Neuron (in vitro differentiated cells): ENCODE measurements at regions not wholly inside any gene's neighbourhood (a gene's known extent, or its start where the extent isn't known, plus 50 kb on each side); places are given as distances from the start of the nearest gene placed in this dataset.

Experiments used
- H2AFZ ChIP-seq: one replicate; pipeline ENCODE4 v1.6.1; 2013; ENCODE audit warnings: low read depth, mild to moderate bottlenecking, inconsistent platforms, low read length, moderate library complexity
- H3K27me3 ChIP-seq: one replicate; pipeline ENCODE4 v1.6.1; 2013; ENCODE audit warnings: low read length; ENCODE audit not compliant: insufficient read depth
- H3K36me3 ChIP-seq: one replicate; pipeline ENCODE4 v1.6.1; 2013; ENCODE audit warnings: low read length; ENCODE audit not compliant: insufficient read depth
- H3K4me1 ChIP-seq: one replicate; pipeline ENCODE4 v1.6.1; 2013; ENCODE audit warnings: low read length; ENCODE audit not compliant: insufficient read depth
- H3K4me3 ChIP-seq: 2 replicates; pipeline ENCODE4 v1.5.1; 2013; ENCODE audit warnings: mild to moderate bottlenecking, low read length, moderate library complexity
- H3K9me3 ChIP-seq: one replicate; pipeline ENCODE4 v1.6.1; 2013; ENCODE audit warnings: low read length

DNA sequence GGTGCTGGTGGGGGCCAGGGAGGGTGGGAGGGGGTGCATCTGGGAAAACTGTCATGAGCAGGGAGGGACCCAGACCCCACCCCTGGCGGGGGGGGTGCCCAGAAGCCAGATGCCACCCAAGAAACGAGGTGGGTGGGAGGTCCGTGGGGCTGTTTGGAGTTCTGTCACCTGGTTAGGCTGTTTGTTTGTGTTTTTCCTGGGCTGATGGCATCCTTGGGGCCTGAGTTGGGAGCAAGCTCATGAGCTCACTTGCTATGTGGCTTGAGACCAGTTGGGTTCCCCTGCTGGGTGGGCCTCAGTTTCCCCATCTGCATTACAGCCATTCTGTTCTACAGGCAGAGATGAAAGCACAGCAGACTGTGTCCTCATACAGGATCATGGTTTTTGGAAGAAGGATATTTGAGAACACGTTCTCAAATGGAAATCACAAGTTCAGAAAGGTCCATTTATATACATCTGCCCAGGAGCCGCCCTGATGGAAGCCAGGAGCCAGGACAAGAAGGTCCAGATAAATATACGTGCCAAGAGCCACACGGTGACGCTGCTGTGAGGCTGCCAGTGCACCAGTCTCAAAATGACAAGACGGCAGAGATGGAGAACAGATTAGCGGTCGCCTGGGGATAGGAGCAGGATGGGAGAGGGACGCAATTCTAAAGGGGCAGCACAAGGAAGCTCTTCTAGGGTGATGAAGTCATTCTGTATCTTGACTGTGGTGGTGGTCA is 312.9 kb downstream of the MN1 start:
- Histone ChIP-seq H3K9me3 (peaks cover 2% of the 10 kb centered on the region), H2AFZ (no peak overlapping the region), H3K27me3 (no peaks in the 10 kb centered on the region), H3K36me3 (no peaks in the 10 kb centered on the region), H3K4me1 (peaks cover 3% of the 10 kb centered on the region), H3K4me3 (no peak overlapping the region)

DNA sequence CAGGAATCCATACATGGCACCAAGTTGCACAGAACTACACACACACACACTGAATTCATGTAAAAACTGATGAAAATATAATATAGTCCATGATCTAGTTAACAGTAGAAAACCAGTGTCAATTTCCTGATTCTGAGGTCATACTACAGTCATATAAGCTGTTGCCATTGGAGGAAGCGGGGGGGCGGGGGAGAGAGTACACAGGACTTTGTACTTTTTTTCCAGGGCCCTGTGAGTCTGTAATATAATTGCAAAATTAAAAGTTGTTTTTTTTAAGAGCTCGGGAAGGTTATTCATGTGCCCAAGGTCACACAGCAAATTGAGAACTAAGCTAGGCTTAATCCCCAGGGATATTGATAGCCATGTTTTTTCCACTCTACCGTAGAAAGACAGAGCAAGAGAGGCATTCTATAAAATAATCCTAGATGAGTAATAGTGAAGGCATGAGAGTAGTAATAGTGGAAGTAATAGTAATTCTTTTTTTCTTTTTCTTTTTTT is 312.3 kb downstream of the MN1 start:
- Histone ChIP-seq H3K27me3 (no peaks in the 10 kb centered on the region), H3K4me1 (peaks cover 9% of the 10 kb centered on the region), H2AFZ (no peak overlapping the region), H3K36me3 (no peaks in the 10 kb centered on the region), H3K9me3 (peaks cover 2% of the 10 kb centered on the region), H3K4me3 (no peak overlapping the region)

DNA sequence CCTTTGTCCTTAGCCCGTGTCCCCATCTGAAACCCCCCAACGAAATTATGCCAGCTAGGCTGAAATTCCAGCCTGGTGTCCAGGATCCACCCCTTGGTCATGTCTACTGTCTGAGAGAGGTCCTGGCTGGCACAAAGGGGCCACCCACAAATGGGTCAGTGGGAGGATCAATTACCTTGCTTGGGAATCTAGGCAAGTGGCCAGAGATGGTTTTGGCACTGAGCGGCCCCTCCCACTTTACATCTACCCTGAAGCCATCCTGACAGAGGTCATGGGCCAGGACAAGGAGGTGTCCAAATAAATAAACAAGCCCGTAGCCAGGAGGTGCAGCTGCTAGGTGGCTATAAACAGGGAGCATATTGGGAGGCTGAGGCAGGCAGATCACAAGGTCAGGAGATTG is 311.5 kb downstream of the MN1 start:
- H2AFZ ChIP-seq, result no peak overlapping the region
- H3K27me3 ChIP-seq, result no peaks in the 10 kb centered on the region
- no peak overlapping the region for H3K4me3 ChIP-seq
- H3K4me1 ChIP-seq, result peaks cover 16% of the 10 kb centered on the region
- H3K9me3 ChIP-seq, result peaks cover 2% of the 10 kb centered on the region
- no peaks in the 10 kb centered on the region for H3K36me3 ChIP-seq

DNA sequence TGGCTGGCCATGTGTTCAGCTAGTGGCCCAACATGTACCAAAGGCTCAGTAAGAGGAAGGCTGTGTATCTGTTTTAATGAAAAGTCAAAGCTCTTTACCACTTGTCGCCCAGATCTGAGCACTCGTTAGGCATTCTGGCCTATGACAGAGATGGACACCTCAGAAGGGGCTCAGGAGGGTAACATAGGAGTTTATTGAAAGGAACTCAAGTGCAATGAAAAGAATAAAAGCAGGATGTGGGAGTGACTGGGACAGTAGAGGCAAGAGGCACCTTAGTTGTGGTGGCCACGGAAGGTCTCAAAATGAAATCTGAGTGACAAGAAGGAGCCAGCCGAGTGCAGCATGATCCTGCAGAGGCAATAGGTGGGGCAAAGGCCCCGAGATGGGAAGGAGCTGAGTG is 309.7 kb downstream of the MN1 start:
- no peak overlapping the region for H3K4me3 ChIP-seq
- no peaks in the 10 kb centered on the region for H3K27me3 ChIP-seq
- no peaks in the 10 kb centered on the region for H3K36me3 ChIP-seq
- H3K4me1 ChIP-seq, result peaks cover 29% of the 10 kb centered on the region
- no peak overlapping the region for H2AFZ ChIP-seq
- peaks cover 2% of the 10 kb centered on the region for H3K9me3 ChIP-seq

DNA sequence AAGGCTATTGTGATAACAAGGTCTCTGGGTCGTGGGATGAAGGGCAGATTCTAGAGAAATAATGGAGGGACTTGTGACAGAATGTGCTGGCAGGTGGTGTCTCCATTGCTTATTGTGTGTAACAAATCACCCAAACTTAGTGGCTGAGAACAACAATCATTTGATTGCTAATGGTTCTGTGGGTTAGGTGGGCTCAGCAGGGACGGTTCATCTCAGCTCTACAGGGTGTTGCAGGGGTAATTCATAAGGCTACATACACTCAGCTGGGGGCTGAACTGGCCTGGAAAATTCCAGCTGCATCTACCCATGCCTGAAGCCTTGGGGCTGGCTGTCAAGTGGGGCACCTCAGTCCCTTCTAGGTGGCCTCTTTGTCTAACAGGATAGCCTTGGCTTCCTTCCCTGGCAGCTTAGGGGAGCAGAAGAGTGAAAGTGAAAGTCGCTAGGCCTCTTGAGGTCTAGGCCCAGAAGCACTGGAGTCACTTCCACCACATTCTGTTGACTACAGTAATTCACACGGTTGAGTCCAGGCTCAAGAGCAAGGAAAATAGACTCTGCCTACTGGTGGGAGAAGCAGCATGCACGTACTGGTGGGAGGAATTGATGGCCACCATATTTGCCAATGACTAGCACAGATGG is 308.9 kb downstream of the MN1 start:
- H3K27me3 ChIP-seq, result no peaks in the 10 kb centered on the region
- no peaks in the 10 kb centered on the region for H3K9me3 ChIP-seq
- H3K4me1 ChIP-seq, result peaks cover 29% of the 10 kb centered on the region
- no peaks in the 10 kb centered on the region for H3K36me3 ChIP-seq
- no peak overlapping the region for H3K4me3 ChIP-seq
- H2AFZ ChIP-seq, result no peak overlapping the region

DNA sequence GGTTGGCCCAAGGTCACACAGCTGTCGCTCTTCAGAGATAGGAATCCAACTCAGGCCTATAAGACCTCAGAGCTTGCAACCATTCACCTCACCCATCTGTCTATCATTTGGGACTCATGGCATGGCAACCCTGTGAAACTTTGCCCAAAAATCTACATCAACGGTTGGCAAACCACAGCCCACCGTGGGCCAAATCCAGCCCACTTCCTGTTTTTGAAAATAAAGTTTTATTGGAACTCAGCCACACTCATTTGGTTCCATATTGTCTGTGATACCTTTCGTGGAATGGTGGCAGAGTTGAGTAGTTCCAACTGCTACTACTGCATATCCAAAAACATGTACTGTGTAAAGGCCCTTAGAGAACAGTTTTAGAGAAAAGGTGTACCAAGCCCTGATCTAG is 307.8 kb downstream of the MN1 start:
- Histone ChIP-seq H3K27me3 (no peaks in the 10 kb centered on the region), H3K4me1 (peaks cover 34% of the 10 kb centered on the region), H2AFZ (no peak overlapping the region), H3K36me3 (no peaks in the 10 kb centered on the region), H3K4me3 (no peak overlapping the region), H3K9me3 (no peaks in the 10 kb centered on the region)

DNA sequence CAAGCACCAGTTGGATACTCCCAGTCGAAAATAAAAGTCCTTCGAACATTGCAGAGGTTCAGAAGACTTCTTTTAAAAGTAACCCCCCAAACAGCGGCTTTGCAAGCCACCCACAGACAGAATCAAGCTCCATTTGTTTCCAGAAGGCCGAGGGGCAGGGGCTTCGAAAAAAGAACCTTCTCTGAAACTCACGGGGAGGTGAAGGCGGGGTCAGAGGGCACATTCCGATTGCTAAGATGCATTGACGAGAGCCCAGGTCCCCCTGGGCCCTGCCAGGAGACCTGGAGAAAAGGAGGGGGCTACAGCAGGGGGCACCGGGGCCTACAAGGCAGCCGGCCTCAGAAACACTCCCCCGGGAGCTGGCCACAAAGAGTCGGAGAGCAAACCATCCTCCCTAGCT is 306.8 kb downstream of the MN1 start:
- Histone ChIP-seq H3K4me3 (no peak overlapping the region), H2AFZ (no peak overlapping the region), H3K36me3 (no peaks in the 10 kb centered on the region), H3K9me3 (no peaks in the 10 kb centered on the region), H3K27me3 (no peaks in the 10 kb centered on the region), H3K4me1 (peaks cover 34% of the 10 kb centered on the region)

DNA sequence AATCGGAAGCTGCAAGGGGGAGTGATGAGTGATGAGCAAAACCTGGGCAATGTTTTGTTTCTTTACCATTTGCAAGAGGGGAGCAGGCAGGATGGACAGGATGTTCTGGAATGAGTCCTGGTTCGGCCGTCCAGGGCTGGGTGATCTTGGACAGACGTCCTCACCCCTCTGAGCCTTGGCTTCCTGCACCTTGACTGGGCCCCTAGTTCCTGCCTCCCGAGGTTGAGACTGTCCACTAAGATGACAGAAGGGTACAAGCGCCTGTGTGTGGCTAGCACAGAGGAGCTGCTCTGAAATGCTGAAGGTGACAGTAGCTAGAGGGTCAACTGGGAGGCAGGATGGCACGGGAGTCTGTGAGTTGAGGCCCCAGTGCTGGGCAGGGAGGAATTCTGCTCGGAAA is 306.2 kb downstream of the MN1 start:
- Histone ChIP-seq H3K27me3 (no peaks in the 10 kb centered on the region), H2AFZ (no peak overlapping the region), H3K36me3 (no peaks in the 10 kb centered on the region), H3K9me3 (no peaks in the 10 kb centered on the region), H3K4me1 (peaks cover 34% of the 10 kb centered on the region), H3K4me3 (no peak overlapping the region)

DNA sequence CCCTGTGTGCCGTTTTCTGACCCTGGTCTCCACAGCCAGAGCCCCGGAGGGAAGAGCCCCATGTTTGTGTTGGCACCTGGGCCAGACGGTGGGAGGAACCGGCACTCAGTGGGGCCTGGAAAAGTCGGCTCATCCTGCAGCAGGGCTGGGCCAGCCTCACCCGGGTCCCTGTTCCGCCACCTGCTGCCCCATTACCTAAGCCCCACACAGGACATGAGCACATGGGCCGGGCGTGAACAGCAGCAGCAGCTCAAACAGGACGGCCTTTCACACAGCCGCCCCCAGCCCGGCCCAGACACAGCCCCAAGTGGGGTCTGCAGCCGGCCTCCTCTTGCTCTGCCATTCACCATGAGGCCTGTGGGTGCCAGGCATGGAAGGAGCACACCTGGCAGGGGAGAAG is 302.4 kb downstream of the MN1 start:
- Histone ChIP-seq H3K36me3 (no peaks in the 10 kb centered on the region), H2AFZ (no peak overlapping the region), H3K27me3 (no peaks in the 10 kb centered on the region), H3K4me1 (peaks cover 38% of the 10 kb centered on the region), H3K9me3 (no peaks in the 10 kb centered on the region), H3K4me3 (no peak overlapping the region)

DNA sequence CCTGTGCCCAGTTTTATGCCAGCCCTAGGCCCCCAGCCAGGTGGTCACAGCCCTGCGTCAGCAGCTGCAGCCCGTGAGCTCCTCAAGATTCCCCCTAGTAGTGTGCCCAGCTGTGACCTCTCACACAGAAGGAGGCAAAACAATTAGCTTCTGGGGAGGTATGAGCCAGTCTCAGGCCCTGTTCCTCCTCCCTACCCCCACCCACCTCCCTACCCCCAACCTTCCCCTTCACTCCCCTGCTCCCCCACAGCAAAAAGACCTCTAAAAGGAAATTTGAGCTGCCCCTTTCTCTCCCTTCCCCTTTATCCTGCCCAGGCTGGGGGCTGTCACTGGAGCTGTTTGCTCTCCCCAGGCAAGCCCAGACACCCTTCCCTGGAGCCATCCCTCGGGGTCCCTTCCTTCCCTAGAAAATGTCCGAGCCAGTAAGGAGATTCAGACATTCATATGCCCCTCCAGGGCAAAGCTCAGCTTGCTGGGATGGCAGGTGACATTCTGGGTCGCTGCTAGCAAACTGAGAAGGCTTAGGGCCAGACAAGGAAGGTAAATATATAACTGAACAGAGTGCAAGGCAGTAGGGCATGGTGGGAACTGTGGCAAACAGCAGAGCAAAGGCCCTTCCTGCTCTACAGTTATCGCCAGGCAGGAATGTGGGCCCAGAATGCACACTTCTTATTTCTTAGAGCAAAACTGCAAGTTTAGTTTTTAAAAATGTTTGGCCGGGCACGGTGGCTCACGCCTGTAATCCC is 300.2 kb downstream of the MN1 start:
- Histone ChIP-seq H3K36me3 (no peaks in the 10 kb centered on the region), H2AFZ (no peak overlapping the region), H3K9me3 (no peaks in the 10 kb centered on the region), H3K27me3 (no peaks in the 10 kb centered on the region), H3K4me3 (no peak overlapping the region), H3K4me1 (peaks cover 19% of the 10 kb centered on the region)

DNA sequence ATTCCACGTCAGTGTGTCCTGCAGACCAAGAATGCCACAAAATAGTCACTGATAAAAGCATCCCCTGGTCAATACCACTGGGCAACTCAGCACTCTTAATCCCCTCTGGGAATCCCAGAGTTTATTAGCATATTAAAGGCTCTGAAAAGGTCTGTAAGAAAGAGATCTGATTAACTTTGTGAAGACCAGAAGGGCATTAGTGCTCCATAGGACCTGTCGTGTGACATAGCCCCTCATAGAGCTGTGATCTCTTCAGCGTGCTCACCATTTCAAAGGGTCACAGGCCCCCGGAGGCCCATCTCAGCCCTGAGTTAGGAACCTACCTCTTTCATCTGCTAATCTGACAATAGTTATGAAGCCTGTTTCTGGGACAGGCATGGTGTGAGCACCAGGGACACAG is 299.2 kb downstream of the MN1 start:
- Histone ChIP-seq H3K4me1 (peaks cover 17% of the 10 kb centered on the region), H3K36me3 (no peaks in the 10 kb centered on the region), H3K27me3 (no peaks in the 10 kb centered on the region), H3K9me3 (no peaks in the 10 kb centered on the region), H3K4me3 (no peak overlapping the region), H2AFZ (no peak overlapping the region)

DNA sequence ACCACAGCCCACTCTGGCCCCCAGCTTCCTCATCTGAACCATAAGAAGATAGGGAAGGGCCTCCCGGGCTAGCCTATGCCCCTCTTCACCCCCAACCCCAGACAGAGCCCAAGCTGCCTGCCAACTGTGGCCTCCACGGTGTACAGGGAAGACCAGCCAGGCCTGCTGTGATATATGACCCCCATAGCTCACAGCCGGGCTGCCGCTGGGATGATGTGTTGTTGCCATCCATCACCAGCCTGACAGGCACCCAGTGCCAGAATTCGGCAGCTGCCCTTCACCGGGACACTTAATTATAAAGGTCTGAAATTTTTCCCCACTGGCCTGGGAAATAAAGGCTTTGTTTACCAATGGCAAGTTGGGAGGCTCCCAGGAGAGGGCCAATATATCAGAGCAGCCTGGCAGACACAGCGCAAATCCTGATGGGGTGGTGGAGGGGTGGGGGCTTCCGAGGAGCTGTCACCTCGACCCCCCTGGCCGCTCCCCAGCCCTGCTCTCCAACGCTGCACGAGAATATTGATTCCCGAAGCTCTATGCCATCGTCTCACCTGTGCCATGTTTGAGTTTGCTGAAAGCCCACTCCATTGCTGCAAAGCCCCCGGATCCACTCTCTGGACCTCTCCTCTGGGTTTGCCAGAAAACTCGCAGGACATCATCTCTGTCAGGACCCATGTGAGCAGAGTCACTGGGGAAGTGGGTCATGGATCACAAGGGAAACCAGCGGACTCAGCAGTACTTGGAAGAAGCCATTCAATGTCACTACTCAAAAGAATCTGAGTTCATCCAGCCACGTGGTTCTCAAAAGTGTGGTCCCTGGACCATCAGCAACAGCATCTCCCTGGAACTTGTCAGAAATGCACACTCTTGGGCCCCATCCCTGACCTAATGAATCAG is 296.9 kb downstream of the MN1 start:
- Histone ChIP-seq H3K36me3 (no peaks in the 10 kb centered on the region), H3K4me1 (peaks cover 12% of the 10 kb centered on the region), H3K9me3 (no peaks in the 10 kb centered on the region), H3K4me3 (no peak overlapping the region), H2AFZ (no peak overlapping the region), H3K27me3 (no peaks in the 10 kb centered on the region)
